Upper lobe of left lung (tissue), 4 donors: ENCODE measurements at regions not wholly inside any gene's neighbourhood (a gene's known extent, or its start where the extent isn't known, plus 50 kb on each side); places are given as distances from the start of the nearest gene placed in this dataset.

ENCODE experiments used
- CTCF ChIP-seq, 6 experiments: fragments of 450-650 bp in 4 of 6; fragments of 200-600 bp in 2 of 6; sonication (generic) in 2 of 6; IDR thresholded peaks; one replicate each; pipeline ENCODE4 v1.5.1; 2016 to 2019; ENCODE audit warnings: antibody characterized with exemption in 6 of 6
- POLR2A ChIP-seq, 4 donors: fragments of 450-650 bp; IDR thresholded peaks; one replicate each; pipeline ENCODE4 v1.5.1; 2016 to 2017; ENCODE audit warnings: antibody characterized with exemption in 4 of 4, mild to moderate bottlenecking in 2 of 4
- POLR2AphosphoS5 ChIP-seq, 2 donors: sonication (generic); formaldehyde crosslinking; IDR thresholded peaks; one replicate each; pipeline ENCODE4 v1.5.1; 2017; ENCODE audit warnings: antibody characterized with exemption in 2 of 2

- no peak for TF ChIP-seq CTCF (IDR thresholded peaks at IDR 0.05)
- no peak for TF ChIP-seq POLR2A (IDR thresholded peaks at IDR 0.05)
- TF ChIP-seq POLR2AphosphoS5 (IDR thresholded peaks at IDR 0.05), result no peak
Observed at GRCh38 chr10:95134490-95134889, 59.5 kb upstream of the ACSM6 start.
